ENCODE measurements at regions not wholly inside any gene's neighbourhood (a gene's known extent, or its start where the extent isn't known, plus 50 kb on each side); places are given as distances from the start of the nearest gene placed in this dataset.

DNA sequence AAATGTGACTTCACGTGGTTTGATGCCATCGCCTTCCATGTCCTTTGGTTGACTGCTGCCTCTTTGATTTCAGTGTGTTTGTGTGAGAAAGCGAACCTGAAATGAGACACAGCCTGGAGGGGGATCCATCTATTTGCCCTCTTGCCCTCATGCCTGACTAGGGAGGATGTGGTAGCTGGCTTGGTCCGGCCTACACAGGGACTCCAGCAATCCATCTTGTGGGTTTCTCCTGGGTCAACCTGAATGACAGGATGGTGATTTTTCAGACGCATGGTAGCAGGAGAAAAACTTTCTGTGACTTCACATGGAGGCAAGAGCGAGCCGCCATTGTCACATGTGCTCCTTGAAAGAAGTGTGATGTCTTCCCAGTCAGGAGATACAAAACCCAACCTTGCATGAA is 117.9 kb upstream of the DNAH14 start:
- intact Hi-C loops (cut with micrococcal nuclease): no loop called here
- H3K4me1 Mint-ChIP-seq: no peaks in the 10 kb centered on the region
- Histone ChIP-seq H3K27ac (ENCODE audit: low read length in 2 of 2) (no peak overlapping the region), H3K9ac (ENCODE audit: low read length) (no peak overlapping the region), H3K9me3 (ENCODE audit: control extremely low read depth in 1 of 3, control insufficient read depth in 2 of 3, insufficient read depth in 1 of 3, low read length in 2 of 3) (peaks cover 0 to 20% (median 4%) of the 10 kb centered on the region in 3 donors), H3K27me3 (replicated peaks in 1 of 4; ENCODE audit: control extremely low read depth in 1 of 4, control insufficient read depth in 3 of 4, insufficient read depth in 4 of 4, low read length in 3 of 4) (no peaks in the 10 kb centered on the region), H4K20me1 (ENCODE audit: control insufficient read depth, insufficient read depth, low read length, poor library complexity, severe bottlenecking) (no peaks in the 10 kb centered on the region), H3K4me2 (replicated peaks; ENCODE audit: low read depth, low read length, poor library complexity, severe bottlenecking) (no peak overlapping the region), H3K4me1 (ENCODE audit: control insufficient read depth in 2 of 2, insufficient read depth in 2 of 2, low read length in 2 of 2) (no peaks in the 10 kb centered on the region), H2AFZ (ENCODE audit: insufficient read depth, low read depth, low read length, poor library complexity, severe bottlenecking) (no peak overlapping the region), H3K4me3 (ENCODE audit: control extremely low read depth in 1 of 5, extremely low read depth in 1 of 5, insufficient read depth in 1 of 5, low read depth in 2 of 5, low read length in 4 of 5) (no peak overlapping the region), H3K79me2 (ENCODE audit: control insufficient read depth, insufficient read depth, low read length) (no peaks in the 10 kb centered on the region), H3K36me3 (replicated peaks in 1 of 2; ENCODE audit: control extremely low read depth in 1 of 2, control insufficient read depth in 1 of 2, extremely low read depth in 1 of 2, insufficient read depth in 2 of 2, low read length in 1 of 2) (no peaks in the 10 kb centered on the region)
- H3K27ac Mint-ChIP-seq: no peak overlapping the region
- H3K27me3 Mint-ChIP-seq: peaks cover 11% of the 10 kb centered on the region
- DNase-seq (no peak), ATAC-seq (ENCODE audit: low read depth) (no peak)
- no peak for TF ChIP-seq EZH2 (IDR thresholded peaks at IDR 0.05; ENCODE audit: borderline replicate concordance, insufficient read depth, low read depth, low read length, poor library complexity, severe bottlenecking)
- TF ChIP-seq CTCF (IDR thresholded peaks at IDR 0.05): no peak
- CTCF ChIA-PET: no interaction called here
- WGBS (ENCODE audit: insufficient coverage): 92% methylated on average over 7 of the region's 7 CpGs
- peaks cover 9% of the 10 kb centered on the region for H3K9me3 Mint-ChIP-seq (ENCODE audit: insufficient read depth)
- H3K4me3 Mint-ChIP-seq: no peak overlapping the region
- POLR2A ChIA-PET: no interaction called here

GRCh38 chr1:224815647-224816046 is 113.8 kb upstream of the DNAH14 start:
- no peak for ATAC-seq (ENCODE audit: low read depth)
- WGBS (ENCODE audit: insufficient coverage): 80% methylated on average over 1 of the region's 2 CpGs

More at GRCh38 chr1:224815647-224816046, 113.8 kb upstream of the DNAH14 start:
- intact Hi-C loops (cut with micrococcal nuclease): no loop called here
- Mint-ChIP-seq H3K27ac (no peak overlapping the region), H3K4me3 (no peak overlapping the region), H3K4me1 (no peaks in the 10 kb centered on the region), H3K9me3 (ENCODE audit: insufficient read depth) (peaks cover 13% of the 10 kb centered on the region), H3K27me3 (peaks cover 12% of the 10 kb centered on the region)
- ChIA-PET CTCF (no interaction called here), POLR2A (no interaction called here)
- no peaks in the 10 kb centered on the region for H3K79me2 ChIP-seq (ENCODE audit: control insufficient read depth, insufficient read depth, low read length)
- no peak for TF ChIP-seq CTCF (IDR thresholded peaks at IDR 0.05)
- H3K27me3 ChIP-seq (replicated peaks in 1 of 4; ENCODE audit: control extremely low read depth in 1 of 4, control insufficient read depth in 3 of 4, insufficient read depth in 4 of 4, low read length in 3 of 4): no peaks in the 10 kb centered on the region
- H4K20me1 ChIP-seq (ENCODE audit: control insufficient read depth, insufficient read depth, low read length, poor library complexity, severe bottlenecking): no peaks in the 10 kb centered on the region
- H3K9ac ChIP-seq (ENCODE audit: low read length): no peak overlapping the region
- peaks cover 0 to 16% (median 4%) of the 10 kb centered on the region in 3 donors for H3K9me3 ChIP-seq (ENCODE audit: control extremely low read depth in 1 of 3, control insufficient read depth in 2 of 3, insufficient read depth in 1 of 3, low read length in 2 of 3)
- H3K4me1 ChIP-seq (ENCODE audit: control insufficient read depth in 2 of 2, insufficient read depth in 2 of 2, low read length in 2 of 2): no peaks in the 10 kb centered on the region
- no peak for DNase-seq
- H2AFZ ChIP-seq (ENCODE audit: insufficient read depth, low read depth, low read length, poor library complexity, severe bottlenecking): no peak overlapping the region
- H3K4me3 ChIP-seq (ENCODE audit: control extremely low read depth in 1 of 5, extremely low read depth in 1 of 5, insufficient read depth in 1 of 5, low read depth in 2 of 5, low read length in 4 of 5): no peak overlapping the region
- no peak overlapping the region for H3K4me2 ChIP-seq (replicated peaks; ENCODE audit: low read depth, low read length, poor library complexity, severe bottlenecking)
- no peaks in the 10 kb centered on the region for H3K36me3 ChIP-seq (replicated peaks in 1 of 2; ENCODE audit: control extremely low read depth in 1 of 2, control insufficient read depth in 1 of 2, extremely low read depth in 1 of 2, insufficient read depth in 2 of 2, low read length in 1 of 2)
- no peak overlapping the region for H3K27ac ChIP-seq (ENCODE audit: low read length in 2 of 2)

Data from B cell (primary cell).